GM12801 (cell line): ENCODE measurements at regions not wholly inside any gene's neighbourhood (a gene's known extent, or its start where the extent isn't known, plus 50 kb on each side); places are given as distances from the start of the nearest gene placed in this dataset.

Experiments used
- TF ChIP-seq, protein P1 (sequence below): IDR thresholded peaks from one replicate; pipeline ENCODE4 v1.5.1; 2011; ENCODE audit warnings: control low read depth; ENCODE audit not compliant: insufficient read length; ENCODE audit errors: extremely low read depth

GRCh38 chr12:92603741-92604432, 98.9 kb upstream of the PLEKHG7 start:
- TF ChIP-seq, protein P1, sequence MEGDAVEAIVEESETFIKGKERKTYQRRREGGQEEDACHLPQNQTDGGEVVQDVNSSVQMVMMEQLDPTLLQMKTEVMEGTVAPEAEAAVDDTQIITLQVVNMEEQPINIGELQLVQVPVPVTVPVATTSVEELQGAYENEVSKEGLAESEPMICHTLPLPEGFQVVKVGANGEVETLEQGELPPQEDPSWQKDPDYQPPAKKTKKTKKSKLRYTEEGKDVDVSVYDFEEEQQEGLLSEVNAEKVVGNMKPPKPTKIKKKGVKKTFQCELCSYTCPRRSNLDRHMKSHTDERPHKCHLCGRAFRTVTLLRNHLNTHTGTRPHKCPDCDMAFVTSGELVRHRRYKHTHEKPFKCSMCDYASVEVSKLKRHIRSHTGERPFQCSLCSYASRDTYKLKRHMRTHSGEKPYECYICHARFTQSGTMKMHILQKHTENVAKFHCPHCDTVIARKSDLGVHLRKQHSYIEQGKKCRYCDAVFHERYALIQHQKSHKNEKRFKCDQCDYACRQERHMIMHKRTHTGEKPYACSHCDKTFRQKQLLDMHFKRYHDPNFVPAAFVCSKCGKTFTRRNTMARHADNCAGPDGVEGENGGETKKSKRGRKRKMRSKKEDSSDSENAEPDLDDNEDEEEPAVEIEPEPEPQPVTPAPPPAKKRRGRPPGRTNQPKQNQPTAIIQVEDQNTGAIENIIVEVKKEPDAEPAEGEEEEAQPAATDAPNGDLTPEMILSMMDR: no peak

- TF ChIP-seq, protein P1: no peak
Measured at GRCh38 chr12:92602930-92603623, 99.7 kb upstream of the PLEKHG7 start.

GRCh38 chr12:92602476-92602875, 100.3 kb upstream of the PLEKHG7 start:
- TF ChIP-seq, protein P1: no peak

DNA sequence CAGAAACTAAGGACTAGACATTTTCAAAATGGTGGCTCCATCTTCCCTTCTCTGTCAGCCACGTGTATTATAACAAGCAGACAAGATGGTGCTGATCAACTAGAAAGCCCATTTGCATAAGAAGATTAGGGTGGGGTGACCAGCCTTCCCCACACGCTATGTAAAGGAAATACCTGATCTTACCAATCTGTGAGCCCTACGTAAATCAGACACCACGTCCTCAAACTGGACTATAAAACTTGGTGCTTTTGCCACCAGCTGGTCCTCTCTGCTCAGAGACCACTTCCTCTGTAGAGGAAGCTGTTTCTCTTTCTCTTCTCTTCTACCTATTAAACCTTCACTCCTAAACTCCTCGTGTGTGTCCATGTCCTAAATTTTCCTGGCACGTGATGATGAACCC, 101.1 kb upstream of the PLEKHG7 start:
- TF ChIP-seq, protein P1: no peak

DNA sequence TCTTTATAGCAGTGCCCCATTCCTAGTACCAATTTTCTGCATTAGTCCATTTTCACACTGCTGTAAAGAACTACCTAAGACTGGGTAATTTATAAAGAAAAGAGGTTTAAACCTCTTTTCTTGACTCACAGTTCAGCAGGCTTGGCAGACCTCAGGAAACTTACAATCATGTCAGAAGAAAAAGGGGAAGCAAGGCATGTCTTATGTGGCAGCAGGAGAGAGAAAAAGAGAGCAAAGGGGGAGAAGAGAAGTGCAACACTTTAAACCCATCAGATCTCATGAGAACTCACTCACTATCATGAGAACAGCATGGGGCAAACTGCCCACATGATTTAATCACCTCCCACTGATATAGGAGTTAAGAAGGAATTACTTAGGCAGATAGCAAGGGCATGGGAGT, 101.6 kb upstream of the PLEKHG7 start:
- TF ChIP-seq, protein P1: no peak

- TF ChIP-seq, protein P1: no peak
Measured at GRCh38 chr12:92600052-92600451, 102.7 kb upstream of the PLEKHG7 start.

GRCh38 chr12:92597997-92598396, 104.8 kb upstream of the PLEKHG7 start:
- TF ChIP-seq, protein P1: no peak
